ENCODE measurements at regions not wholly inside any gene's neighbourhood (a gene's known extent, or its start where the extent isn't known, plus 50 kb on each side); places are given as distances from the start of the nearest gene placed in this dataset.

- no peak for FAIRE-seq
Measured at GRCh38 chr13:50334115-50334778, 319.0 kb downstream of the KCNRG start.

GRCh38 chr13:50334944-50335343, 319.7 kb downstream of the KCNRG start:
- FAIRE-seq: no peak

- FAIRE-seq: no peak
Measured at GRCh38 chr13:50339271-50339670, 324.0 kb downstream of the KCNRG start.

GRCh38 chr13:50340146-50340545, 324.9 kb downstream of the KCNRG start:
- no peak for FAIRE-seq

- FAIRE-seq: no peak
Measured at GRCh38 chr13:50340551-50341287, 325.5 kb downstream of the KCNRG start.

GRCh38 chr13:50341526-50341925, 326.3 kb downstream of the KCNRG start:
- no peak for FAIRE-seq

GRCh38 chr13:50344717-50345116, 329.5 kb downstream of the KCNRG start:
- no peak for FAIRE-seq

GRCh38 chr13:50345804-50346203, 330.6 kb downstream of the KCNRG start:
- FAIRE-seq: no peak

GRCh38 chr13:50348371-50348770, 333.1 kb downstream of the KCNRG start:
- FAIRE-seq: no peak

GRCh38 chr13:50352720-50353480, 337.7 kb downstream of the KCNRG start:
- no peak for FAIRE-seq

GRCh38 chr13:50353651-50354415, 338.6 kb downstream of the KCNRG start:
- FAIRE-seq: no peak

GRCh38 chr13:50355797-50356196, 340.6 kb downstream of the KCNRG start:
- FAIRE-seq: no peak

GRCh38 chr13:50357136-50357535, 341.9 kb downstream of the KCNRG start:
- FAIRE-seq: no peak

- FAIRE-seq: no peak
Measured at GRCh38 chr13:50357586-50358118, 342.4 kb downstream of the KCNRG start.

GRCh38 chr13:50358231-50359040, 343.2 kb downstream of the KCNRG start:
- no peak for FAIRE-seq

GRCh38 chr13:50359041-50359367, 343.8 kb downstream of the KCNRG start:
- FAIRE-seq: no peak

- no peak for FAIRE-seq
Measured at GRCh38 chr13:50359779-50360178, 344.5 kb downstream of the KCNRG start.

GRCh38 chr13:50360637-50361036, 345.4 kb downstream of the KCNRG start:
- no peak for FAIRE-seq

- FAIRE-seq: no peak
Measured at GRCh38 chr13:50361282-50361681, 346.0 kb downstream of the KCNRG start.

- FAIRE-seq: no peak
Measured at GRCh38 chr13:50365408-50366391, 350.5 kb downstream of the KCNRG start.
